ENCODE measurements at regions not wholly inside any gene's neighbourhood (a gene's known extent, or its start where the extent isn't known, plus 50 kb on each side); places are given as distances from the start of the nearest gene placed in this dataset.

DNA sequence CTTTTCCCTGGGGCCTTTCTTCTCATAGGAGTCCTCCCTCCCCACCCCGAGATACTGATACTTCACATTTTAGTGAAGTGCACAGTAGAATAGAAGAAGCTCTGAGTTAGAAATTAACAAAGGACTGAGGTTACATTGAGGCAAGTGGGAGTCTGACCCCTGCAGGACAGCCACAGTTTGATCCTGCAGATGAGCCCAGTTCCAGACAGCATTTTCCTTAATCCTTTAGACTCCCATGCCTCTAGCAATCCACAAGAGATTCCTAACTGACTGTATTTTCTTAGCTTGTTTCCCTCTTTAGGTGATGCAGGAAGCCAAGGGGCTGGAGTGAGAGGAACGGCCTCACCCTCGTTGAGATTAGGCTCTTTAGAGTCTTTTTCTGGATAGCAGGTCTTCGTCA lies 204.0 kb downstream of the CYRIA start:
- DNase-seq (ENCODE audit: low read depth) = no peak
- no peak overlapping the region for H3K4me3 ChIP-seq (ENCODE audit: low read depth, low read length)
- no peak for TF ChIP-seq CTCF (IDR thresholded peaks at IDR 0.05; ENCODE audit: low read depth, low read length, missing control alignments)

- TF ChIP-seq CTCF (IDR thresholded peaks at IDR 0.05; ENCODE audit: low read depth, low read length, missing control alignments) = no peak
- no peak for DNase-seq (ENCODE audit: low read depth)
- H3K4me3 ChIP-seq (ENCODE audit: low read depth, low read length) = no peak overlapping the region
Observed at GRCh38 chr2:16459606-16460005, 206.0 kb downstream of the CYRIA start.

GRCh38 chr2:16454621-16455020 lies 211.0 kb downstream of the CYRIA start:
- no peak for DNase-seq (ENCODE audit: low read depth)
- H3K4me3 ChIP-seq (ENCODE audit: low read depth, low read length) = no peak overlapping the region
- TF ChIP-seq CTCF (IDR thresholded peaks at IDR 0.05; ENCODE audit: low read depth, low read length, missing control alignments) = no peak

DNA sequence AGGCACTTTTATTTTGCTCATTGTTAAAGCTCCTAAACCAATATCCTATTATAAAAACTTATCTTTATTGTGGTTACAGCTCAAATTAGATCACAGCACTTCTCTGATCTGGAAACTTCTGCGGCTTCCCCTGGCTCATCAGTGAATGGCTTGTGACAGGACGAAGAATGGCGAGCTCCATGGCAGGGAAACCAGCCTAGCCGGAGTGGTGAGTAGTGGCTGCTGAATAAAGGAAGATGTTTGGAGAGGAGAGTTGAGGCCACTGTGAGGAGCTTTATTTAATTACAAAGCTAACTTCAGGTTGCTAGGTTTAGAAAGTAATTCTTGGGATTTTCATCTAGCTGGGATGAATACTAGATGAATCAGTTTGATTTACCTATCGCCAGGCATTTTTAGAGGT lies 213.5 kb downstream of the CYRIA start:
- no peak for TF ChIP-seq CTCF (IDR thresholded peaks at IDR 0.05; ENCODE audit: low read depth, low read length, missing control alignments)
- DNase-seq (ENCODE audit: low read depth) = no peak
- no peak overlapping the region for H3K4me3 ChIP-seq (ENCODE audit: low read depth, low read length)

DNA sequence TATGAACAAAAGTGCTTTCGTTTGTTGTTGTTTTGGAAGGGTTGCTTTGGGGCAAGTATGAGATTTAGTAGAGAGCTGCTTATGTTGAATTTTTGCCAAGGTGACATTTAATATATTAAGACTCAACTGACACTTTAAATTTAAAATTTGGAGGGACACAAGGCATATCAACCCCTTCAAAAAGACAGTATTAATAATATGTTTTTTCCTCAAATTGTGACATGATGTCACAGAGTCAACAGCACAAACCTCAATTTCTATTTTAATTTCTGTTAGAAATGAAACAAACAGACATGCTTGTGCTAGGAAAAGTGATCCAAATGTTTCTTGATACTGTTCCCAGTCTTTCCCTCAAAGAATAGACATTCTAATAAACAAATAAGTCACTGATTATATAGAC lies 218.9 kb downstream of the CYRIA start:
- no peak overlapping the region for H3K4me3 ChIP-seq (ENCODE audit: low read depth, low read length)
- no peak for DNase-seq (ENCODE audit: low read depth)
- no peak for TF ChIP-seq CTCF (IDR thresholded peaks at IDR 0.05; ENCODE audit: low read depth, low read length, missing control alignments)

DNA sequence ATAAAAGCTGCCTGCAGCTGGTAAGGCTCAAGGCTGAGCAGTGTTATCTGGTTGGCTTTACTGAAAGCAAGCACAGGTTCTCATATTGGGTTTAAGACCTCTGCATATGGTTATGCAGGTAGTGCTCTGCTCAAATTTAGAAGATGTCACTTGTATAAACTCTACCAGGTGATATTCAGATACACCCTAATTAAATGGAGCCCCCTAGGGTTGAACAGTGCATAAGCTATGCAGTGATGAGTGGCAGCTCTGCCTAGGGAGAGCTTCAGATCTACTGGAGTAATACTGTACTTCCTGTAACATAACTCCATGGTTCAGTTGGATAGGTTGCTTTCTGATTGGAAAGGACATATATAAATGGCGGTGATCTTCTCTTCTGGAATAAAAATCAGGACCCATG lies 222.7 kb downstream of the CYRIA start:
- DNase-seq (ENCODE audit: low read depth) = no peak
- H3K4me3 ChIP-seq (ENCODE audit: low read depth, low read length) = no peak overlapping the region
- TF ChIP-seq CTCF (IDR thresholded peaks at IDR 0.05; ENCODE audit: low read depth, low read length, missing control alignments) = no peak

DNA sequence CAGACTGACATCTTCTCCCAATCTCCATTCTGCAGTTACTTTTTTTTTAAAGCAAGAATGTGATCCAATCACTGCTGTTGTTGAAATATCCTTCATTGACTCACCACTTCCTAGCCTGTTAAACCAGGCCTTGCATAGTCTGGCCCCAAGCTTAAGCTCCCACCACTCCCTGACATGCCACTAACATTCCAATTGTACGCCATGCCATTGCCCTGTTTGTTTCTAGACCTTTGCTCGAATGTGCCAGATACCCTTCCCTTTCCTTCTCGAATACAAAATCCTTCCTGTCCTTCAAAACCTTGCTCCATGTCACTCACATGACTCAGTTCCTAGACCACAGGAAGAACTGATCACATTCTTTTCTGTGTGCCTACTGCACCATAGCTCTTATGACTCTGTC lies 224.2 kb downstream of the CYRIA start:
- DNase-seq (ENCODE audit: low read depth) = no peak
- H3K4me3 ChIP-seq (ENCODE audit: low read depth, low read length) = no peak overlapping the region
- no peak for TF ChIP-seq CTCF (IDR thresholded peaks at IDR 0.05; ENCODE audit: low read depth, low read length, missing control alignments)

Data from GM12864 (cell line).